NCI-H82 treated with DMSO at 0.1 percent for 48 hours (cell line): ENCODE measurements at regions not wholly inside any gene's neighbourhood (a gene's known extent, or its start where the extent isn't known, plus 50 kb on each side); places are given as distances from the start of the nearest gene placed in this dataset.
"Not testable (repeated sequence)": the region's sequence is repeated elsewhere in the genome, so short reads cannot be mapped to it uniquely, and the experiment has no call there.

ENCODE experiments used
- DNase-seq: peaks from one replicate; lab custom pipeline; 2025; ENCODE audit not compliant: unreplicated experiment; lab: John Stamatoyannopoulos, UW

GRCh38 chr14:87437158-87437557 is 555.8 kb downstream of the GALC start:
- DNase-seq = no peak

- no peak for DNase-seq
Observed at GRCh38 chr14:87434680-87435079, 558.3 kb downstream of the GALC start.

GRCh38 chr14:87434011-87434410 is 559.0 kb downstream of the GALC start:
- DNase-seq = no peak

- DNase-seq = no peak
Observed at GRCh38 chr14:87432698-87433097, 560.3 kb downstream of the GALC start.

- no peak for DNase-seq
Observed at GRCh38 chr14:87430810-87431209, 562.2 kb downstream of the GALC start.

- DNase-seq = no peak
Observed at GRCh38 chr14:87430214-87430613, 562.8 kb downstream of the GALC start.

- DNase-seq = no peak
Observed at GRCh38 chr14:87419925-87420324, 573.1 kb downstream of the GALC start.

- no peak for DNase-seq
Observed at GRCh38 chr14:87411370-87411769, 581.6 kb downstream of the GALC start.

GRCh38 chr14:87409393-87409792 is 583.6 kb downstream of the GALC start:
- DNase-seq = no peak

- DNase-seq = no peak
Observed at GRCh38 chr14:87407344-87407743, 585.6 kb downstream of the GALC start.

GRCh38 chr14:87405563-87405962 is 587.4 kb downstream of the GALC start:
- no peak for DNase-seq

GRCh38 chr14:87397499-87397898 is 595.5 kb downstream of the GALC start:
- no peak for DNase-seq

- DNase-seq = no peak
Observed at GRCh38 chr14:87391066-87391465, 601.9 kb downstream of the GALC start.

GRCh38 chr14:87388946-87389345 is 604.0 kb downstream of the GALC start:
- DNase-seq = no peak

GRCh38 chr14:87387806-87388205 is 605.2 kb downstream of the GALC start:
- no peak for DNase-seq

- no peak for DNase-seq
Observed at GRCh38 chr14:87386524-87386923, 606.5 kb downstream of the GALC start.

GRCh38 chr14:87380054-87380453 is 612.9 kb downstream of the GALC start:
- no peak for DNase-seq

- no peak for DNase-seq
Observed at GRCh38 chr14:87368751-87369150, 624.2 kb downstream of the GALC start.

- DNase-seq = not testable (repeated sequence)
Observed at GRCh38 chr14:87360246-87360645, 632.7 kb downstream of the GALC start.

- no peak for DNase-seq
Observed at GRCh38 chr14:87351007-87351406, 642.0 kb downstream of the GALC start.

GRCh38 chr14:87349921-87350320 is 643.1 kb downstream of the GALC start:
- DNase-seq = no peak

- no peak for DNase-seq
Observed at GRCh38 chr14:87343652-87344051, 649.3 kb downstream of the GALC start.

GRCh38 chr14:87334997-87335685 is 657.8 kb downstream of the GALC start:
- DNase-seq = no peak
